Muscle layer of colon (tissue), 2 donors: ENCODE measurements at regions not wholly inside any gene's neighbourhood (a gene's known extent, or its start where the extent isn't known, plus 50 kb on each side); places are given as distances from the start of the nearest gene placed in this dataset.

Experiments used
- H3K27ac ChIP-seq: one replicate; pipeline ENCODE4 v1.7.0; 2013; ENCODE audit warnings: low read depth, mild to moderate bottlenecking, low read length, moderate library complexity
- H3K27me3 ChIP-seq, 2 donors: one replicate each; pipeline ENCODE4 v1.7.0; 2013; ENCODE audit warnings: low read length in 2 of 2, mild to moderate bottlenecking in 2 of 2; ENCODE audit not compliant: insufficient read depth in 2 of 2, control insufficient read depth in 1 of 2
- H3K36me3 ChIP-seq: one replicate; pipeline ENCODE4 v1.7.0; 2013; ENCODE audit warnings: mild to moderate bottlenecking, low read length; ENCODE audit not compliant: insufficient read depth
- H3K4me1 ChIP-seq: one replicate; pipeline ENCODE4 v1.7.0; 2013; ENCODE audit warnings: mild to moderate bottlenecking, low read length; ENCODE audit not compliant: insufficient read depth
- H3K4me3 ChIP-seq, 2 donors: one replicate each; pipeline ENCODE4 v1.7.0; 2013; ENCODE audit warnings: low read length in 2 of 2, low read depth in 1 of 2, mild to moderate bottlenecking in 1 of 2, moderate library complexity in 1 of 2
- H3K9ac ChIP-seq: one replicate; pipeline ENCODE4 v1.7.0; 2013; ENCODE audit warnings: low read length
- H3K9me3 ChIP-seq: one replicate; pipeline ENCODE4 v1.7.0; 2013; ENCODE audit warnings: mild to moderate bottlenecking, low read length
- donor health status: abdominal sarcoma.
- donor health status: Adenocarcinoma of cecum.

DNA sequence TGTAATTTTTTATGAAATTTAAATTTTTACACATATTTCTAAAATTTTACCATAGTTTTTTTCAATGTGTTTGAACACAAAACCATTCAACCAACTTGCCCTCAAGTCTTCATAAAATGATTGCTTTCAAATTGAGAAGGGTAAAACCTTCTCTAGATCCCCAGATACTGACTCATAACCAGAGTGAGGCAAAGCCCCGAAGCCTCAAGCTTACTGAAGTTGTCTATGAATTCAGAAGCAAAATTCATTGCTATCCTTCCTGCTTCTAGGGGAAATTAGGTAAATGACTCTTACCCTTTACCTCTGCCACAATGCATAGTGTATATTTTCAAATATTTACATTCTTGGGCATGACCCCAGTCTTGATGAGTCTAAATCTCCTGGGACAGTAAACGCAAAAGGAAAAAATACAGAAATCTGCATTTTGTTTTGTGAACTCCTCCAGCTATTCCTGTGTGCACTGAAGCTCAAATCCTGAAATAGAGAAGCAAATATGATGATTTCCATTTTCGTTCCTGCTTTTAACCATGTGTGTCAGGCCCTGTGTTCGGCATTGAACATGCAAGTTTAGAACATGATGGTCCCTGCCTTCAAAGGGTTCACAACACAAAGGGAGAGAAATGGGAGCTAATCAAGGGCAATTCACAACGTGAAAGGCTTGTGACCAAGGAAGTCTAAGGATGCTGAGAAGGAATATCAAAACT, 246.3 kb downstream of the SUCLG1 start:
- H3K4me3 ChIP-seq, result no peak overlapping the region
- no peaks in the 10 kb centered on the region for H3K4me1 ChIP-seq
- no peak overlapping the region for H3K9ac ChIP-seq
- H3K9me3 ChIP-seq, result no peaks in the 10 kb centered on the region
- no peaks in the 10 kb centered on the region for H3K36me3 ChIP-seq
- H3K27me3 ChIP-seq, result no peaks in the 10 kb centered on the region
- no peak overlapping the region for H3K27ac ChIP-seq

DNA sequence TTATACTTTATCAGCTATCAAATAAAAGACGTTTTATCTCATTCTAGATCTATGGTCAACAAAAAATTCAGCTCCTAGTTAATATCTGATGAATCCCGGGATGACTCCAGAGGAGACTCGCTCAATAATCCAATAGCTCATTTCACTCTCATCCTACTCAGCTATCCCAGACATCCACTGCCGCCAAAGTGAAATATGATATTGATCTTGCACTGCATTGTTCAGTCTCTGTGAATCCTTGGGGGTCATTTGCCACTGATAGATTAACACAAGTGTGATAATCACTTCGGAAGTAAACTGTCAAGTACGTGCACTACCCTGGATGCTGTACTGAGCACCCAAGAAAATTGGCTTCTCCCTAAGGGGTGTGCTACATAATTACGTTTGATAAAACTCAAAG, 249.1 kb downstream of the SUCLG1 start:
- Histone ChIP-seq H3K27me3 (no peaks in the 10 kb centered on the region), H3K9me3 (no peaks in the 10 kb centered on the region), H3K36me3 (no peaks in the 10 kb centered on the region), H3K4me3 (no peak overlapping the region), H3K27ac (no peak overlapping the region), H3K4me1 (no peaks in the 10 kb centered on the region), H3K9ac (no peak overlapping the region)

DNA sequence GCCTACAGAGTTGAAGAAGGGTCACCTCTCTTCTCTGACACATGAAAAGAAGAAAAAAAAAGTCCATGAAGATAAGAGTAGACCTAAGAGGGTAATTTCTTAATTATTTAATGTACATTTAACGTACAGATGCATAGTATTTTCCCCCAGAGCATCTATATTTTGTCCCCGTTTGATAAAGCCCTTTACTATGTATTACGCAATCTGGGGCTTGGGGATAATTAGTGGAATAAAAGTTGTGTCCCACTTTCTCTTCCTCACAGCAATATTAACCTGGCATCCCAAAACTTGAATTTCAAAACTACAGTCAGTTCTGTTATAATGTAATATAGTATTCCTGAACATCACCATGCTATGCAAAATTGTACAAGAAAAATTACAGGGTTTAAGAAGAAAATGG, 254.1 kb downstream of the SUCLG1 start:
- Histone ChIP-seq H3K36me3 (no peaks in the 10 kb centered on the region), H3K9me3 (no peaks in the 10 kb centered on the region), H3K9ac (no peak overlapping the region), H3K27ac (no peak overlapping the region), H3K4me1 (no peaks in the 10 kb centered on the region), H3K27me3 (no peaks in the 10 kb centered on the region), H3K4me3 (no peak overlapping the region)

DNA sequence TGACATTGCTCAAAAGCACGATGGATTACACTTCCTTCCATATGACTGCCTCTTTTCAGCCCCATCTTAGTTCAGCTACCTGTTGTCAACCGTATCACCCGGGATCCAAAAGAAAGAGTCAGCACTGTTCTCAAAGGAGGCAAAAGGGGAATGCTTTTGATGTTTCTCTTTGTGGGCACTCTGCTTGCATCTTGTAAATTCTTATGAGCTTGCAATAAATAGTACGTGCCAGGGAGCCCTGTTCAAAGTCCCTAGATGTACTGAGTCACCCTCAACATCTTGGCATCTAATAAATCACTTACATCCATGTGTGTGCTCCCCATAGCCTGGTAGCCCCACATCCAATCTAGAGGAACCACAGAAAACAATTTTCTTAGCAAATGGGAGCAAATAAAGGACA, 256.9 kb downstream of the SUCLG1 start:
- H3K9me3 ChIP-seq, result no peaks in the 10 kb centered on the region
- no peak overlapping the region for H3K27ac ChIP-seq
- no peak overlapping the region for H3K4me3 ChIP-seq
- no peaks in the 10 kb centered on the region for H3K4me1 ChIP-seq
- no peaks in the 10 kb centered on the region for H3K36me3 ChIP-seq
- no peaks in the 10 kb centered on the region for H3K27me3 ChIP-seq
- no peak overlapping the region for H3K9ac ChIP-seq

DNA sequence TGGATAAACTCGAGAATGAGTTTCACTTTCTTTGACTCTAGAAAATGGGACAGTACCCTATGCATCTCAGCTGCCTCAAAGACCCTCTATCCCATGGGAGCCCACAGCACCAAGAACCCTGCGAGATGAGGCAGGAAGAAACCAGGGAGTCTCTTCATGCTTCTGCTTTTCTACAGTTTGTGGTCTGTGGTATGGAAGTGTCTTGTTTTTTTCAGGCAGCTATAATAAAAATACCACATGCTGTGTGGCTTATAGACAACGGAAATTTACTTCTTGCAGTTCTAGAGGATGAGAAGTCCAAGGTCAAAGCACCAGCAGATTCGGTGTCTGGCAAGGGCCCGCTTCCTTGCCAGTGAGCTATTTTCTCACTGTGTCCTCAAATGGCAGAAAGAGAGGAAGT, 257.9 kb downstream of the SUCLG1 start:
- Histone ChIP-seq H3K4me3 (no peak overlapping the region), H3K27ac (no peak overlapping the region), H3K36me3 (no peaks in the 10 kb centered on the region), H3K4me1 (no peaks in the 10 kb centered on the region), H3K9ac (no peak overlapping the region), H3K27me3 (no peaks in the 10 kb centered on the region), H3K9me3 (no peaks in the 10 kb centered on the region)

DNA sequence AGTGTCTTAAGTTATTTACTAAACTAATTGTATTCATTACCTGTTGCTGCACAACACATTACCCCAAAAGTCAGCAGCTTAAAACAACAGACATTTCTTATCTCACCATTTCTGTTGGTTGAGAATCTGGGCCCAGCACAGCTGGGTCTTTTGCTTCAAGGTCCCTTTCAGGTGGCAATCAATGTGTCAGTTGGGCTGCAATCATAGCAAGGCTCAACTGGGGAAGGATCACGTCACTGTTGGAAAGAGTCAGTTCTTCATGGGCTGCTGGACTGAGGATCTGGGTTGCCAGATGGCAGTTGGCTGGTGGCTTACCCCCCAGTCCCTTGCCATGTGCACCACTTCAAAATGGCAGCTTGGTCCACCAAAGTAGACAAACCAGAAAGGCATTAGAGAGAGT, 261.2 kb downstream of the SUCLG1 start:
- no peaks in the 10 kb centered on the region for H3K4me1 ChIP-seq
- H3K27ac ChIP-seq, result no peak overlapping the region
- no peaks in the 10 kb centered on the region for H3K27me3 ChIP-seq
- H3K9ac ChIP-seq, result no peak overlapping the region
- no peak overlapping the region for H3K4me3 ChIP-seq
- no peaks in the 10 kb centered on the region for H3K9me3 ChIP-seq
- no peaks in the 10 kb centered on the region for H3K36me3 ChIP-seq

DNA sequence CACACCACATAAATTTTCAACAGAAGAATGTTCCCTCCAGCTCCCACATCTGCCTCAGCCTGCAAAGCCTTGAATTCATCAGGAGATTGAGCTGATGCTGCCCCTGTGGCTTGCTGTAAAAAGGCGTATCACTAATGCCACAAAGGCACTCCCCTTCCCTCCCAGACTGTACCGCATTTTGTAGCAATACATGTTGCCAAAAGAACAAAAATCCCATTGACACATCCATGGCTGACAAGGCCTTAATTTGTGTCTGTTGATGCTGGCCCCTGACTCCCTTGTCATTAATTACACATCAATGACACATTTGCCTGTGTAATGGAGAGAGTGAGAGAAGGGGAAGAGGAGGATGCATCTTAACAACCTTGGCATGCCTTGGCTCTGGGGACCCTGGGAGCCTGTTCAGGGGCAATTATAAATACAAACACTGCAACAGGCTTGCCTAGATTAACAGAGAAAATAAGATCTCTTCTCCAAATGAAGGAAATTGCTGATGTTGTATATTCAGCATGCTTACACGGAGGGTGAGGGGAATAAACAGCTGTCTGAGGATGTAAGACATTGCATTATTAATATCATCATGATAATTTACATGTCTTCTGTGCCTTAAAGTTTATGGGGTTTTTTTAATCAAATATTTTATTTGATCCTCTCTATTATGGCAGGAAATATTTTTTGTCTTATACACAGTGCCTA, 264.0 kb downstream of the SUCLG1 start:
- no peaks in the 10 kb centered on the region for H3K4me1 ChIP-seq
- no peaks in the 10 kb centered on the region for H3K9me3 ChIP-seq
- no peaks in the 10 kb centered on the region for H3K27me3 ChIP-seq
- H3K9ac ChIP-seq, result no peak overlapping the region
- H3K27ac ChIP-seq, result no peak overlapping the region
- H3K36me3 ChIP-seq, result no peaks in the 10 kb centered on the region
- H3K4me3 ChIP-seq, result no peak overlapping the region

DNA sequence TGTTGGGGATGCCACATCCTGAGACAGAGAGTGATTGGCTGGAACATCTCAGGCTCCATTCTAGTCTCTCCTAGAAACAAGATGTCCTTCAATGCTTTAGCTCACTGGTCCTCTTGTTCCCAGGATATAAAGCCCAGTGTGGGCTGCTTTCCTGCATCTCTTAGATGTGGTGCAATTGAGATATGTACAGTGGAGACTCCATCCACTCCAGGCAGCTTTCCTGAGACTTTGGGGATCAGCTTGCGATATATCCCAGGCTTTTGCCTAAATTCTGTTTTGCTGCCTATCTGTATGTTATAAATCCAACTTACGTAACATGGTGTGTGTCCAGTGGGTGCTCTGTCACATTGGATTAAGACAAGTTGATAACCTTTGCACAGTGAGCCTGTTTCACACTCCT, 264.9 kb downstream of the SUCLG1 start:
- H3K27ac ChIP-seq, result no peak overlapping the region
- H3K4me1 ChIP-seq, result no peaks in the 10 kb centered on the region
- no peak overlapping the region for H3K4me3 ChIP-seq
- no peaks in the 10 kb centered on the region for H3K9me3 ChIP-seq
- H3K9ac ChIP-seq, result no peak overlapping the region
- no peaks in the 10 kb centered on the region for H3K36me3 ChIP-seq
- H3K27me3 ChIP-seq, result no peaks in the 10 kb centered on the region

DNA sequence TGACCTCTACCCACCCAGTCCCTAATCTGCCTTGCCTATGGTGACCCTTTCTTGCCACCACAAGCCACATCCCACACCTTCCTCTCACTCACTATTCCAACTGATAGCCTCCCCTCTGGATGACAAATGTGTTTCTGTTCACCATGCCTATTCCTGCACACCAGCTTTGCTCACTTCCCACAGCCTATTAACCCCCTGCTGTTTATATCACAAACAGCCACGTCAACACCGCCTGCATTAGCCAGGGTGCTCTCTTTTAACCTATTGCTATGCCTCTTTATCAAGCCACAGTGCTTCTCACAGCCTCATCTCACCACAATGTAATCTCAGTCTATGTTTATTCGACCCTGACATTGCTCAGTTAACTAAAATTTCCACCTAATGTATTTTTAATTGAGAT, 271.8 kb downstream of the SUCLG1 start:
- H3K27me3 ChIP-seq, result no peaks in the 10 kb centered on the region
- no peak overlapping the region for H3K27ac ChIP-seq
- no peaks in the 10 kb centered on the region for H3K36me3 ChIP-seq
- no peaks in the 10 kb centered on the region for H3K4me1 ChIP-seq
- H3K9ac ChIP-seq, result no peak overlapping the region
- no peaks in the 10 kb centered on the region for H3K9me3 ChIP-seq
- H3K4me3 ChIP-seq, result no peak overlapping the region

DNA sequence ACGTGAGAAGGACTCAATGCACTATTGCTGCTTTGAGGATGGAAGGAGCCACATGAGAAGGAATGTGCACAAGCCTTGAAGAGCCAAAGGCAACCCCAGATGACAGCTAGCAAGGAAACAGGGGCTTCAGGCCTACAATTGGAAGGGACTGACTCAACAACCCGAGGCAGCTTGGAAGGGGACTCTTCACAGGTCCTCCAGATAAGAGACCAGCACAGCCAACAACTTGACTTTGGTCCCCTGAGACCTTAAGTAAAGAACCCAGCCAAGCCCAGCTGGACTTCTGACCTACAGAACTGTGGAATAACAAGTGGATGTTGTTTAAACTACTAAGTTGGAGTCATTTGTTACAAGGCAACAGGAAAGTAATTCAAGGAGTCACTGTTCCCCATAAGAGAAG, 277.2 kb downstream of the SUCLG1 start:
- no peak overlapping the region for H3K27ac ChIP-seq
- no peaks in the 10 kb centered on the region for H3K9me3 ChIP-seq
- H3K36me3 ChIP-seq, result no peaks in the 10 kb centered on the region
- H3K27me3 ChIP-seq, result no peaks in the 10 kb centered on the region
- H3K4me3 ChIP-seq, result no peak overlapping the region
- no peak overlapping the region for H3K9ac ChIP-seq
- H3K4me1 ChIP-seq, result no peaks in the 10 kb centered on the region

DNA sequence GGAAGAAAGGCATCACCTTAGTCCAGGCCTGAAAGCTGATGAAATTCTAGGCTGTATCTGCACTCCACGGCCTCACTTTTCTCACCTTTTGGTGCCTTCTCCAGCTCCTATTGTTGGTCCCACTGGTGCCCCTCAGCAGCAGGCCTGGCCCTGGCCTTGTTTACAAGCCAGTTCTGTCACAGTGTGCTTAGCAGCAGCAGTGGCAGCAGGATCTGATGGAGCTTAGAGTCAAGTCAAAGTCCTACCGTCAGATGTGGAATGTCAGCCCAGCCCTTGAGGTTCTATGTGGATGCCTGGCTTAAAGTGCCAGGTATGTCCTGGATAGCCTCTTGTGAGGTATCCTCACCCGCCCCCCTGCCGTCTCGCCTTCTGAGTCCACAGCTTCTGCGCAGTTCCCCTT, 281.3 kb downstream of the SUCLG1 start:
- no peak overlapping the region for H3K27ac ChIP-seq
- H3K4me1 ChIP-seq, result no peaks in the 10 kb centered on the region
- no peaks in the 10 kb centered on the region for H3K27me3 ChIP-seq
- no peaks in the 10 kb centered on the region for H3K36me3 ChIP-seq
- H3K4me3 ChIP-seq, result no peak overlapping the region
- no peaks in the 10 kb centered on the region for H3K9me3 ChIP-seq
- no peak overlapping the region for H3K9ac ChIP-seq

DNA sequence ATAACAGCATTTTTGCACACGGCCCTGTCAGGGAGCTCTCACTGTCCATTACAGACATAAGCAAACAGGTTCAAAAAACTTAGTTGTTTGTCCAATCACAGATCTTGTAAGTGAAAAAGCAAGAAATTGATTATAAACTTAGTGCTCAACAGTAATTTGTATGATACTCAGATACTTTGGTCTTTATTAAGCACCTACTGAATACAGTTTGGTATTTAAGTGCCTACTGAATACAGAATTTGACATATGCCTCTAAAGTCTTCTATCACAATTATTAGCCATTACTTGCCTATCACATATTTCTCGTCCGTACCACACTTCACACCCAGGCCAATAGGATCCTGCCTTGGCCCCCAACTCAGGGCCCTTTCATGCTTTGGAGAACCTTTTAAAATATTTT, 283.1 kb downstream of the SUCLG1 start:
- Histone ChIP-seq H3K27me3 (no peaks in the 10 kb centered on the region), H3K9ac (no peak overlapping the region), H3K36me3 (no peaks in the 10 kb centered on the region), H3K9me3 (no peaks in the 10 kb centered on the region), H3K27ac (no peak overlapping the region), H3K4me3 (no peak overlapping the region), H3K4me1 (no peaks in the 10 kb centered on the region)
